Uterus (tissue), 3 donors: ENCODE measurements at regions not wholly inside any gene's neighbourhood (a gene's known extent, or its start where the extent isn't known, plus 50 kb on each side); places are given as distances from the start of the nearest gene placed in this dataset.

ENCODE experiments used
- DNase-seq, 2 donors: peaks; one replicate each; pipeline ENCODE4 v3.0.0-alpha.2; 2019 to 2020
- H3K27ac ChIP-seq, 2 donors: fragments of 200-600 bp; sonication (generic); 1 replicate in 1 of 2; 2 replicates in 1 of 2; pipeline ENCODE4 v1.5.1; 2016 to 2018
- H3K27me3 ChIP-seq, 2 donors: fragments of 200-600 bp; sonication (generic); one replicate each; pipeline ENCODE4 v1.5.1; 2018 to 2019; ENCODE audit warnings: control low read depth in 1 of 2
- H3K36me3 ChIP-seq, 2 donors: fragments of 200-600 bp; sonication (generic); one replicate each; pipeline ENCODE4 v1.5.1; 2019; ENCODE audit warnings: control low read depth in 1 of 2
- H3K4me1 ChIP-seq, 2 donors: fragments of 200-600 bp; sonication (generic); one replicate each; pipeline ENCODE4 v1.5.1; 2018 to 2019; ENCODE audit warnings: control low read depth in 1 of 2
- H3K4me3 ChIP-seq, 2 donors: fragments of 200-600 bp; sonication (generic); 1 replicate in 1 of 2; 2 replicates in 1 of 2; pipeline ENCODE4 v1.5.1; 2018 to 2019; ENCODE audit warnings: mild to moderate bottlenecking in 1 of 2
- H3K9me3 ChIP-seq, 2 donors: fragments of 200-600 bp; sonication (generic); one replicate each; pipeline ENCODE4 v1.5.1; 2019; ENCODE audit warnings: control low read depth in 1 of 2
- CTCF ChIP-seq, 4 experiments: fragments of 200-600 bp in 2 of 4; fragments of 450-650 bp in 2 of 4; sonication (generic) in 2 of 4; IDR thresholded peaks; one replicate each; pipeline ENCODE4 v1.5.1; 2016 to 2019; ENCODE audit warnings: antibody characterized with exemption in 4 of 4, mild to moderate bottlenecking in 2 of 4, moderate library complexity in 1 of 4
- POLR2A ChIP-seq, 2 donors: fragments of 450-650 bp; IDR thresholded peaks; one replicate each; pipeline ENCODE4 v1.6.1; 2016; ENCODE audit warnings: antibody characterized with exemption in 2 of 2, mild to moderate bottlenecking in 1 of 2, moderate library complexity in 1 of 2
- intact Hi-C: fragments of 100-400 bp; cut with DNase I; formaldehyde crosslinking; loops from one replicate; pipeline ENCODE4 v1.15.1; 2023; ENCODE audit warnings: low total_unique reads
- donor health status: DM: yes; HTN: yes; CAD: no.

- intact Hi-C loops, result no loop called here
- Histone ChIP-seq H3K36me3 (no peaks in the 10 kb centered on the region), H3K27me3 (no peaks in the 10 kb centered on the region), H3K27ac (no peak overlapping the region), H3K4me1 (no peaks in the 10 kb centered on the region), H3K9me3 (no peaks in the 10 kb centered on the region), H3K4me3 (no peak overlapping the region)
- DNase-seq, result no peak
- TF ChIP-seq POLR2A (IDR thresholded peaks at IDR 0.05), result no peak
- no peak for TF ChIP-seq CTCF (IDR thresholded peaks at IDR 0.05)
Observed at GRCh38 chr15:97652700-97653167, 307.8 kb upstream of the ARRDC4 start.

GRCh38 chr15:97653896-97654295, 306.6 kb upstream of the ARRDC4 start:
- Histone ChIP-seq H3K36me3 (no peaks in the 10 kb centered on the region), H3K27ac (no peak overlapping the region), H3K9me3 (no peaks in the 10 kb centered on the region), H3K4me1 (no peaks in the 10 kb centered on the region), H3K4me3 (no peak overlapping the region), H3K27me3 (no peaks in the 10 kb centered on the region)
- intact Hi-C loops, result no loop called here
- no peak for DNase-seq
- no peak for TF ChIP-seq CTCF (IDR thresholded peaks at IDR 0.05)
- TF ChIP-seq POLR2A (IDR thresholded peaks at IDR 0.05), result no peak

GRCh38 chr15:97654481-97655076, 305.9 kb upstream of the ARRDC4 start:
- intact Hi-C loops, result no loop called here
- no peak for DNase-seq
- Histone ChIP-seq H3K36me3 (no peaks in the 10 kb centered on the region), H3K4me3 (no peak overlapping the region), H3K27ac (no peak overlapping the region), H3K9me3 (no peaks in the 10 kb centered on the region), H3K27me3 (no peaks in the 10 kb centered on the region), H3K4me1 (no peaks in the 10 kb centered on the region)
- TF ChIP-seq POLR2A (IDR thresholded peaks at IDR 0.05), result no peak
- no peak for TF ChIP-seq CTCF (IDR thresholded peaks at IDR 0.05)

GRCh38 chr15:97661796-97662195, 298.7 kb upstream of the ARRDC4 start:
- TF ChIP-seq POLR2A (IDR thresholded peaks at IDR 0.05) (no peak), CTCF (IDR thresholded peaks at IDR 0.05) (no peak)
- Histone ChIP-seq H3K9me3 (no peaks in the 10 kb centered on the region), H3K4me3 (no peak overlapping the region), H3K27me3 (no peaks in the 10 kb centered on the region), H3K4me1 (no peaks in the 10 kb centered on the region), H3K36me3 (no peaks in the 10 kb centered on the region), H3K27ac (no peak overlapping the region)
- DNase-seq, result no peak
- intact Hi-C loops, result no loop called here

- H3K27me3 ChIP-seq, result no peaks in the 10 kb centered on the region
- no peak overlapping the region for H3K4me3 ChIP-seq
- H3K4me1 ChIP-seq, result no peaks in the 10 kb centered on the region
- no peak for TF ChIP-seq CTCF (IDR thresholded peaks at IDR 0.05)
- no peak for TF ChIP-seq POLR2A (IDR thresholded peaks at IDR 0.05)
- H3K36me3 ChIP-seq, result no peaks in the 10 kb centered on the region
- no peak overlapping the region for H3K27ac ChIP-seq
- intact Hi-C loops, result no loop called here
- no peaks in the 10 kb centered on the region for H3K9me3 ChIP-seq
- DNase-seq, result no peak
Observed at GRCh38 chr15:97672586-97672985, 287.9 kb upstream of the ARRDC4 start.
